ENCODE measurements at regions not wholly inside any gene's neighbourhood (a gene's known extent, or its start where the extent isn't known, plus 50 kb on each side); places are given as distances from the start of the nearest gene placed in this dataset.
"Not testable (repeated sequence)": the region's sequence is repeated elsewhere in the genome, so short reads cannot be mapped to it uniquely, and the experiment has no call there.

- not testable (repeated sequence) for DNase-seq (ENCODE audit: low read depth)
These were observed 56.9 kb upstream of the NBPF20 start for GRCh38 chr1:145482214-145482860.

GRCh38 chr1:145475962-145476361 is 50.6 kb upstream of the NBPF20 start:
- not testable (repeated sequence) for DNase-seq (ENCODE audit: low read depth)

- not testable (repeated sequence) for DNase-seq (ENCODE audit: low read depth)
These were observed 50.0 kb upstream of the NBPF20 start for GRCh38 chr1:145475369-145475915.
